ENCODE measurements at regions not wholly inside any gene's neighbourhood (a gene's known extent, or its start where the extent isn't known, plus 50 kb on each side); places are given as distances from the start of the nearest gene placed in this dataset.
A peak's percentile ranks its signal among the peaks of the same experiment; 100 is the strongest.

- H3K4me2 ChIP-seq (ENCODE audit: low read length), result no peak overlapping the region
- no peaks in the 10 kb centered on the region for H3K79me1 ChIP-seq (ENCODE audit: low read length)
- no CpG with 5 or more reads among the region's 1 CpG for WGBS (ENCODE audit: extremely low coverage, insufficient coverage, insufficient read length)
- H3K4me3 ChIP-seq (ENCODE audit: low read depth, low read length), result no peak overlapping the region
- H3K23ac ChIP-seq (ENCODE audit: low read length), result no peak overlapping the region
- no peaks in the 10 kb centered on the region for H3K79me2 ChIP-seq (ENCODE audit: control insufficient read depth, insufficient read depth, low read length, poor library complexity)
- H3K14ac ChIP-seq (ENCODE audit: low read length), result no peak overlapping the region
- H3K9ac ChIP-seq (ENCODE audit: low read length), result no peak overlapping the region
- no peak overlapping the region for H3K18ac ChIP-seq (ENCODE audit: low read length)
- no peak overlapping the region for H2BK12ac ChIP-seq (ENCODE audit: low read length)
- H3K4me1 ChIP-seq (ENCODE audit: control insufficient read depth in 1 of 2, insufficient read depth in 2 of 2, low read length in 2 of 2), result no peaks in the 10 kb centered on the region
- H4K8ac ChIP-seq (ENCODE audit: low read depth, low read length), result no peak overlapping the region
- no peak overlapping the region for H3K4ac ChIP-seq (ENCODE audit: low read depth, low read length)
- H4K12ac ChIP-seq (ENCODE audit: low read depth, low read length), result no peak overlapping the region
- H4K91ac ChIP-seq (ENCODE audit: low read depth, low read length), result no peak overlapping the region
- H2BK5ac ChIP-seq (ENCODE audit: low read depth, low read length, poor library complexity), result no peak overlapping the region
- H3K27ac ChIP-seq (ENCODE audit: low read depth, low read length), result no peak overlapping the region
- no peaks in the 10 kb centered on the region for H3K36me3 ChIP-seq (ENCODE audit: control insufficient read depth in 1 of 2, insufficient read depth in 2 of 2, low read length in 2 of 2)
- no peak overlapping the region for H2BK120ac ChIP-seq (ENCODE audit: insufficient read depth, low read length, poor library complexity)
- H3K9me3 ChIP-seq (ENCODE audit: insufficient read depth, low read depth, low read length), result no peaks in the 10 kb centered on the region
- DNase-seq, result peak in 1 of 2 donors; percentile 66
- H3K27me3 ChIP-seq (ENCODE audit: insufficient read depth, low read length), result no peaks in the 10 kb centered on the region
- no peak overlapping the region for H2AFZ ChIP-seq (ENCODE audit: insufficient read depth, low read length, poor library complexity)
- no peak overlapping the region for H2AK5ac ChIP-seq (ENCODE audit: low read length)
Observed at GRCh38 chr3:152121270-152121636, 147.5 kb upstream of the MBNL1 start.

- H3K27ac ChIP-seq (ENCODE audit: low read depth, low read length), result no peak overlapping the region
- H4K8ac ChIP-seq (ENCODE audit: low read depth, low read length), result no peak overlapping the region
- no peaks in the 10 kb centered on the region for H3K36me3 ChIP-seq (ENCODE audit: control insufficient read depth in 1 of 2, insufficient read depth in 2 of 2, low read length in 2 of 2)
- no peaks in the 10 kb centered on the region for H3K9me3 ChIP-seq (ENCODE audit: insufficient read depth, low read depth, low read length)
- no peak overlapping the region for H3K4ac ChIP-seq (ENCODE audit: low read depth, low read length)
- no peak overlapping the region for H4K91ac ChIP-seq (ENCODE audit: low read depth, low read length)
- H2BK12ac ChIP-seq (ENCODE audit: low read length), result no peak overlapping the region
- WGBS (ENCODE audit: extremely low coverage, insufficient coverage, insufficient read length), result no CpG with 5 or more reads among the region's 5 CpGs
- no peak overlapping the region for H4K12ac ChIP-seq (ENCODE audit: low read depth, low read length)
- no peaks in the 10 kb centered on the region for H3K4me1 ChIP-seq (ENCODE audit: control insufficient read depth in 1 of 2, insufficient read depth in 2 of 2, low read length in 2 of 2)
- H3K14ac ChIP-seq (ENCODE audit: low read length), result no peak overlapping the region
- H2BK120ac ChIP-seq (ENCODE audit: insufficient read depth, low read length, poor library complexity), result no peak overlapping the region
- H2AK5ac ChIP-seq (ENCODE audit: low read length), result no peak overlapping the region
- no peak overlapping the region for H2BK5ac ChIP-seq (ENCODE audit: low read depth, low read length, poor library complexity)
- no peaks in the 10 kb centered on the region for H3K79me2 ChIP-seq (ENCODE audit: control insufficient read depth, insufficient read depth, low read length, poor library complexity)
- no peak overlapping the region for H3K18ac ChIP-seq (ENCODE audit: low read length)
- no peaks in the 10 kb centered on the region for H3K79me1 ChIP-seq (ENCODE audit: low read length)
- H3K27me3 ChIP-seq (ENCODE audit: insufficient read depth, low read length), result no peaks in the 10 kb centered on the region
- DNase-seq, result peak in 1 of 2 donors; percentile 30
- H3K4me3 ChIP-seq (ENCODE audit: low read depth, low read length), result no peak overlapping the region
- no peak overlapping the region for H3K23ac ChIP-seq (ENCODE audit: low read length)
- H3K9ac ChIP-seq (ENCODE audit: low read length), result no peak overlapping the region
- no peak overlapping the region for H2AFZ ChIP-seq (ENCODE audit: insufficient read depth, low read length, poor library complexity)
- no peak overlapping the region for H3K4me2 ChIP-seq (ENCODE audit: low read length)
Observed at GRCh38 chr3:152122851-152123250, 145.9 kb upstream of the MBNL1 start.

GRCh38 chr3:152123457-152123856 lies 145.3 kb upstream of the MBNL1 start:
- Histone ChIP-seq H2BK120ac (ENCODE audit: insufficient read depth, low read length, poor library complexity) (no peak overlapping the region), H2BK5ac (ENCODE audit: low read depth, low read length, poor library complexity) (no peak overlapping the region), H3K4me3 (ENCODE audit: low read depth, low read length) (no peak overlapping the region), H3K9me3 (ENCODE audit: insufficient read depth, low read depth, low read length) (no peaks in the 10 kb centered on the region), H3K9ac (ENCODE audit: low read length) (no peak overlapping the region), H3K18ac (ENCODE audit: low read length) (no peak overlapping the region), H3K4me2 (ENCODE audit: low read length) (no peak overlapping the region), H3K27ac (ENCODE audit: low read depth, low read length) (no peak overlapping the region), H2AK5ac (ENCODE audit: low read length) (no peak overlapping the region), H2BK12ac (ENCODE audit: low read length) (no peak overlapping the region), H3K23ac (ENCODE audit: low read length) (no peak overlapping the region), H3K79me2 (ENCODE audit: control insufficient read depth, insufficient read depth, low read length, poor library complexity) (no peaks in the 10 kb centered on the region), H2AFZ (ENCODE audit: insufficient read depth, low read length, poor library complexity) (no peak overlapping the region), H4K12ac (ENCODE audit: low read depth, low read length) (no peak overlapping the region), H3K27me3 (ENCODE audit: insufficient read depth, low read length) (no peaks in the 10 kb centered on the region), H4K91ac (ENCODE audit: low read depth, low read length) (no peak overlapping the region), H3K79me1 (ENCODE audit: low read length) (no peaks in the 10 kb centered on the region), H3K4ac (ENCODE audit: low read depth, low read length) (no peak overlapping the region), H4K8ac (ENCODE audit: low read depth, low read length) (no peak overlapping the region), H3K14ac (ENCODE audit: low read length) (no peak overlapping the region), H3K4me1 (ENCODE audit: control insufficient read depth in 1 of 2, insufficient read depth in 2 of 2, low read length in 2 of 2) (no peaks in the 10 kb centered on the region), H3K36me3 (ENCODE audit: control insufficient read depth in 1 of 2, insufficient read depth in 2 of 2, low read length in 2 of 2) (no peaks in the 10 kb centered on the region)
- DNase-seq, result no peak
- WGBS (ENCODE audit: extremely low coverage, insufficient coverage, insufficient read length), result no CpG with 5 or more reads among the region's 1 CpG

GRCh38 chr3:152126260-152126659 lies 142.5 kb upstream of the MBNL1 start:
- Histone ChIP-seq H3K4me1 (ENCODE audit: control insufficient read depth in 1 of 2, insufficient read depth in 2 of 2, low read length in 2 of 2) (no peaks in the 10 kb centered on the region), H2AK5ac (ENCODE audit: low read length) (no peak overlapping the region), H3K4me2 (ENCODE audit: low read length) (no peak overlapping the region), H3K36me3 (ENCODE audit: control insufficient read depth in 1 of 2, insufficient read depth in 2 of 2, low read length in 2 of 2) (no peaks in the 10 kb centered on the region), H3K9me3 (ENCODE audit: insufficient read depth, low read depth, low read length) (no peaks in the 10 kb centered on the region), H3K27me3 (ENCODE audit: insufficient read depth, low read length) (no peaks in the 10 kb centered on the region), H3K14ac (ENCODE audit: low read length) (no peak overlapping the region), H3K9ac (ENCODE audit: low read length) (no peak overlapping the region), H3K18ac (ENCODE audit: low read length) (no peak overlapping the region), H3K23ac (ENCODE audit: low read length) (no peak overlapping the region), H2BK120ac (ENCODE audit: insufficient read depth, low read length, poor library complexity) (no peak overlapping the region), H3K27ac (ENCODE audit: low read depth, low read length) (no peak overlapping the region), H3K4me3 (ENCODE audit: low read depth, low read length) (no peak overlapping the region), H3K79me2 (ENCODE audit: control insufficient read depth, insufficient read depth, low read length, poor library complexity) (no peaks in the 10 kb centered on the region), H2AFZ (ENCODE audit: insufficient read depth, low read length, poor library complexity) (no peak overlapping the region), H3K79me1 (ENCODE audit: low read length) (no peaks in the 10 kb centered on the region), H3K4ac (ENCODE audit: low read depth, low read length) (no peak overlapping the region), H2BK12ac (ENCODE audit: low read length) (no peak overlapping the region), H4K8ac (ENCODE audit: low read depth, low read length) (no peak overlapping the region), H4K91ac (ENCODE audit: low read depth, low read length) (no peak overlapping the region), H4K12ac (ENCODE audit: low read depth, low read length) (no peak overlapping the region), H2BK5ac (ENCODE audit: low read depth, low read length, poor library complexity) (no peak overlapping the region)
- no CpG with 5 or more reads among the region's 2 CpGs for WGBS (ENCODE audit: extremely low coverage, insufficient coverage, insufficient read length)
- DNase-seq, result no peak

All from trophoblast cell (in vitro differentiated cells and primary cell).